HEK293 (cell line): ENCODE measurements at regions not wholly inside any gene's neighbourhood (a gene's known extent, or its start where the extent isn't known, plus 50 kb on each side); places are given as distances from the start of the nearest gene placed in this dataset.

ENCODE experiments used
- AEBP2 ChIP-seq: fragments of 450-650 bp; formaldehyde crosslinking; IDR thresholded peaks from 2 replicates; pipeline ENCODE4 v1.5.1; 2016; ENCODE audit warnings: missing biosample characterization, missing genetic modification characterization, borderline replicate concordance
- ATF2 ChIP-seq: fragments of 450-650 bp; formaldehyde crosslinking; IDR thresholded peaks from 2 replicates; pipeline ENCODE4 v1.5.1; 2016; ENCODE audit warnings: missing biosample characterization, missing genetic modification characterization, low read depth
- CTCF ChIP-seq: fragments of 450-650 bp; formaldehyde crosslinking; IDR thresholded peaks from 2 replicates; pipeline ENCODE4 v1.5.1; 2016; ENCODE audit warnings: missing biosample characterization, missing genetic modification characterization
- ELK4 ChIP-seq: IDR thresholded peaks from 2 replicates; pipeline ENCODE4 v1.6.1; 2011; ENCODE audit warnings: mild to moderate bottlenecking, low read depth, low read length, borderline replicate concordance
- ZNF280C ChIP-seq: fragments of 450-650 bp; formaldehyde crosslinking; IDR thresholded peaks from 2 replicates; pipeline ENCODE4 v1.5.1; 2016; ENCODE audit warnings: missing biosample characterization, missing genetic modification characterization
- ZNF660 ChIP-seq: fragments of 450-650 bp; IDR thresholded peaks from 2 replicates; pipeline ENCODE4 v1.5.1; 2018; ENCODE audit warnings: missing biosample characterization, mild to moderate bottlenecking, missing genetic modification characterization
- ZNF785 ChIP-seq: fragments of 450-650 bp; formaldehyde crosslinking; IDR thresholded peaks from 2 replicates; pipeline ENCODE4 v1.5.1; 2016; ENCODE audit warnings: missing biosample characterization, missing genetic modification characterization
- ZSCAN16 ChIP-seq: fragments of 450-650 bp; formaldehyde crosslinking; IDR thresholded peaks from 2 replicates; pipeline ENCODE4 v1.5.1; 2016; ENCODE audit warnings: missing biosample characterization, missing genetic modification characterization

GRCh38 chr2:156909983-156910382, 347.5 kb upstream of the GALNT5 start:
- TF ChIP-seq CTCF (tag by site-specific recombination) (no peak), ZNF785 (tag by site-specific recombination) (no peak), ATF2 (tag by site-specific recombination) (no peak), ZNF660 (tag by site-specific recombination) (no peak), AEBP2 (tag by site-specific recombination) (no peak), ZNF280C (tag by site-specific recombination) (no peak), ZSCAN16 (tag by site-specific recombination) (no peak), ELK4 (no peak)
